RPMI7951 (cell line): ENCODE measurements at regions not wholly inside any gene's neighbourhood (a gene's known extent, or its start where the extent isn't known, plus 50 kb on each side); places are given as distances from the start of the nearest gene placed in this dataset.
"Not testable (repeated sequence)": the region's sequence is repeated elsewhere in the genome, so short reads cannot be mapped to it uniquely, and the experiment has no call there.

Source experiments
- DNase-seq: peaks from one replicate; pipeline ENCODE4 v3.0.0-alpha.2; 2012; ENCODE audit warnings: low read depth

DNA sequence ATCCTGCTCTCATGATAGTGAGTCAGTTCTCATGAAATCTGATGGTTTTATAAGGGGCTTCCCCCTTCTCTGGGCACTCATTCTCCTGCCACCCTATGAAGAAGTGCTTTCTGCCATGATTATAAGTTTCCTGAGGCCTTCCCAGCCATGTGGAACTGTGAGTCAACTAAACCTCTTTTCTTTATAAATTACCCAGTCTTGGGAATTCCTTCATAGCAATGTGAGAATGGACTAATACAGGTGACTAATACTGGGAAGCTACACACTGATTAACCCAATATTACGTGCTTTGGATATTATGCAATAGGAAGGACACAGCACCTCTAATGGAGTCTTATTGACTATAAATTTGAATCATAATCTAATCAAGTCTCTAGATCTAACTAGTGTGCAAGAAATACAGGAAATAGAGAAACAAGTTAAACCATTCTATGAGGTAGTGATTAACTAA, 107.2 kb upstream of the ETAA1 start:
- DNase-seq: peak; percentile 38

DNA sequence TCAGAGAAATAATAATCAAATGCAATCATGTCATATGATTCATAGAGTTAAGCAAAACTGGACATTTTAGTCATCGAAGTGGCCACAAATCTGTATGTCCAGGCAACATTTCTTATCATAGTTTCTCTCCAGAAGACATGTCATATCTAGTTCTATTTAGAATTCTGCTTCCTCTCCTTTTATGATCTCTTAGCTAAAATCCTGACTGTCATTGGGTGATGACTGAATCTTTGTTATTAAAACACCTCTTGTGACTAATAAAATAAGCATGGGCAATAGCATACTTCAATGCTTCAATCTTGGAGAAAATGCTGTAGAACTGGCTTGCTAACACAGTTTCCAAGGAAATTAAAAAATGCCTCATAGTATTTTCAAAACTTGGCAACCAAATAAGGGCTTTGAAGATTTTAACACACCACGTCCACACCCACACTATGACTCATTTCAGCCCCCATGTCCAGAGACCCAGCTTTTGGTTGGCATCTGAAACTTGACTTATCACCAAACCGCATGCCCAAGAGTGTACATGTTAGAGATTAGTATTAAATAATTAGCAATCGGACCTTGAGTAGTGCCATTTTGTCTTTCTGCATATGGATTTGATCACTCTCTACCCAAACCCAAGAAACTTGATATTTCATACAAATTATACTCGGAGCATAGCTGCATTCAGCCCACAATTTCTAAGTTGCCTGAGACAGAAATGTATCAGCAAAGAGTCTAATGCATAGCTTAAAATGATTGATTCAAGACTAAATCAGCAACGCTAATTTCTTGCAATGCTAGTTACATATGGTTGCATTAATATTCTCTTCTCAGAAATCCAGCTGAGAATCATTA, 106.5 kb upstream of the ETAA1 start:
- peak; percentile 78 for DNase-seq

DNA sequence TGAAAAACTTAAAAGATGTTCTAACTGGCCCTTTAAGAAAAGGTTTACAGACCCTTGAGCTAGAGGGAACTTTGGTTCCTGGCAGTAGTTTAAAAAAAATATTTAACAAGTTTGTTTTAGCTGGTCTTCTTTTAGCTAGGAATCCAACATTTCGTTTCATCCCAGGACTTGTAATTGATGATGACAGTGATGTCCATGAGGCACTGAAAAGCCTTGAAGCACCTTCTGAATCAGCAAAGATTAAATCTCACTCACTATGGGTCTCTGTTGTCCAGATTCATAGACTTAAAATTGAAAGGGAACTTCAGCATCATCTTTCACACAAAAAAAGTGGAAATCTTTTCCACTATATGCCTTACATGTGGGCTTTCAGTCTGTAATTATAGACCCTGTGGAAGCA, 102.9 kb upstream of the ETAA1 start:
- DNase-seq: no peak

DNA sequence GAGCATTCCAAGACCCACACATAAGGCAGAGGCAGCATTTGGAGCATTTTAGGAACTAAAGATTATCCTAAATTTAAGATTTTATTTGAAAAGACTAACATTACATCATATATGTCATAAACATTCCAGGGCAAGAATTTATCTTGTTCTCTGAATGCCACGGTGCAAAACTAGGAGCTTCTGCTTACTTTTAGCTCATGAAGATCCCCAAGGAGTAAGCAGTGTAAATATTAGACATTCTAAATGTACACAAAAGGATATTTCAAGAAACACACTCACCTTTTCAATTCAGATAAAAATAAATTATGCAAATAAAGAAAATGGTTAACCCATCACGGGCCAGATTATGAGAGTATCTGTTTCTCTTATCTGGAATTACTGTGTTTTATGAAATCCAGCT, 101.7 kb upstream of the ETAA1 start:
- no peak for DNase-seq

GRCh38 chr2:67295851-67296250, 101.3 kb upstream of the ETAA1 start:
- no peak for DNase-seq

DNA sequence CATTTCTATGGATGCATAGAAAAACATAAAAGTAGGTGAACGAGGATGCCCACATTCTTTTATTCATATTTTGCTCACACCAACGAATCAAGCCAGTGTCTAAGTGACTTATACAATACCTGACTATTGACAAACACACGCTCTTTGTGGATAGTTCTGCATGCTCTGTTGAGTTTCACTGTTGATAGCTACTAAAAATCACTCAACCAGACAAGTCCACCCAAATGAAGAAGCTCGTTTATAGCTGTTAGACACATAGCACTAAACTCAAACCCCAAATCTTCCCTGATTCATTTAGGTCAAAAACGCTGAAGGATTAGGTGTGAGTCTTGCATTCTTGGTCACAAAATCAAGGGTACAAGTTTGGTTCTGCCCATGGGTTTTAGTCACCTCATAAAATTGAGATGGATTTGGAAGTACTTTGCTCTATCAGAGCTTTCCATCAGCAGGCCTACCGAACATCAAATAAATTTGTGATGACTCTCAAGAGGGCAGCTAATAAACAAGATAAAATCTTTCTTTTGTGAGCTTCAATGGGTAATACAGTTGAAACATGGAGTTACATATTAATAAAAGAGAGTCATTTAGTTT, 92.7 kb upstream of the ETAA1 start:
- DNase-seq: no peak

DNA sequence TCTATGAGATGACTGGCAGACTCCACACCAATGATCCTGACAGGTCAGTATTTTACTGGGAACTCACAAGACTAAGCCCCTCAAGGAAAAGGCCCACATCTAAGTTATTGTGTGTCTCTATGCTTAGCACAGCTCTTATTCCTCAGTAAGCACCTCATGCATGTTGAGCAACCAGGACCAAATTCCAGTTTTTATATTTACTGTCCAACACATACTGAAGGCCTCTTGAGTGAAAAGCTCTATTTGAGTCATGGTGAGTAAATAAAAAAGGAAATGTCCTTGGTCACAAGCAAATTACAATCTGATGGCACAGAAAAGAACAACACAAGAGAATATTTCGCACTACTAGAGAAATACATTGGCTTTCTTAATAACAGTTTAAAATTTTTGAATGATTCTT, 87.9 kb upstream of the ETAA1 start:
- no peak for DNase-seq

DNA sequence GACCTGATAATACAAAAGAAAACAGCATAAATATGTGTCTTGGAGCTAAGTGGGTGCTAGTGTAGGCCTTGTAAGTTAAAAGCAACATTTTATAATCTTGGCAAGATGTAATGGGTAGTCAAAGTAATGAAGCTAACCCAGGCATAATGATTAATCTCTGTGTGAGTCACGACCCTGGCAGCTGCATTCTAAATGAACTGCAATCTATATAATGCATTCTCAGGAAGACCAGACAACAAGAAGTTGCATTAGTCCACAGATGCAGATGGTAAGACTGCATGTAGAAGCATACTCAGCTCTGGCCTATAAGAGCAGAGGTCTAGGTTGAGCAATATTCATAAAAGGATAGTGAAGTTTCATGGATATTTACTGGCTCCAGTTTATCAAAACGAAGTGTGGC, 85.6 kb upstream of the ETAA1 start:
- DNase-seq: peak; percentile 82

DNA sequence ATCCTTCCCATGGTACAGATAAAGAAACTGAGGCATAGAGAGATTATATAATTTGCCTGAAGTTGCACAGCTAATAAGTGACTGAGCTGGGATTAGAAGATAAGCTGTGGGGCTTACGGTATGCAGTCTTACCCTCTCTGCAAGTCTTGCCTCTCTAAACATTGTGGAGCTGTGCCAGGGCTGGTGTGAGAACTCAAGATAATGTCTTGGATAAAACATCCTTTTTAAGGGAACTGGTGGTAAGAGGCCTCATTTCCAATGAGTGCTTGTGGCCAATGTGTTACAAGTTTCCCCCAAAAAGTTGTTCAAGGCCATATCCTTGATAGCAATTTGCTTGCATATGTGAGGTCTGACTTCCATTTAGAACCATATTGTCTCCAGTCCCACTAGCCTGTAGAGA, 84.3 kb upstream of the ETAA1 start:
- DNase-seq: no peak

- no peak for DNase-seq
These were observed 83.6 kb upstream of the ETAA1 start for GRCh38 chr2:67313536-67313935.

GRCh38 chr2:67318031-67318430, 79.1 kb upstream of the ETAA1 start:
- no peak for DNase-seq

DNA sequence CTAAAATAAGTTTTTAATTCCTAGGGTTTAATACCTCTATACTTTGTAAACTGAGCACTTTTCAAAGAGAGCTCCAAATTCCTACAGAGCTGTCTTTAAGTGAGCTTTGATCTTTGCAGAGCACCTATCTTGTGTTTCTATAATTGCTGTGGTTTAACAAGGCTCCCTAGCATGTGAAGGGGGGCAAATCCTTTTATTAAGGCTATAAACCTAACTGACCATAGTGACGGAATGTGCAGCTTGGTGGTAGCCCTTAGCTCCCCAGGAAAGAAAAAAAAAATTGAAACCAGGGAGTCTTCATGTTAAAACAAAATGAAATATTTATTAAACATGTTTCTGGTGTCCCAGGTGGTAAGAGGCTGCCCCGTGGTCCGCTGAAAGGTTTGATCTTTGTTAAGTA, 78.6 kb upstream of the ETAA1 start:
- no peak for DNase-seq

GRCh38 chr2:67318993-67319481, 78.1 kb upstream of the ETAA1 start:
- DNase-seq: no peak

DNA sequence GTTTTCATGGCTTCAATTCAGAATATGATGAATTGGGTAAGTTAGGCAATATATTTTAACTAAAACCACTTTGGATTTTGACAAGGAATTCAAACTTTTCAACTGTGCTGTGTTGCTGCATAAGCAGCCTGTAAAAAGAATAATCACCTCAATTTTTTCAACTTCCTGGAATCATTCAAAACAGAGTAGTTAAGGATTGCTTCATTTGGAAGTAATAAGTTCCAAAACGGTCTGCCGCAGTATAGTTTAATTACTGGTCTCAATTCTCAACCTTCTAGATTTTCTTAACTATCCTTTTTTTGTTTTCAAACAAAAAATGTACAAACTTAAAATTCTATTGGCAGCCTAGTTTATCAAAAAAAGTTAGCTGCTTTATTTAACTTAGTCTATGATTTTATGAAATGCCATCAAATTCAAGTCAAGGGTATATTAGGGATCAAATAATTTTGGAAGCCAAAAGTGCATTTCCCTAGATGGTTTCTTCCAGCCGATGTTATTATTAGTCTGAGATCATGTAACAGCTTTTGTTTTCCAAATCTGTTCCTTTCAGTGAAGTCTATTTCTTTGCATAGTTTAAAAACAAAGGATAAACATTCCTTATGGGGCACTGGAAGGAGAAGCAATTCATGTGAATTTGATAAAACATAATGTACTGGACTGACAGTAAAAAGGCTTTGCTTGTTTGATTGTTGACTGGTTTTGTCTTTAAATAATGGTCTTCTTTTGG, 76.1 kb upstream of the ETAA1 start:
- DNase-seq: no peak

DNA sequence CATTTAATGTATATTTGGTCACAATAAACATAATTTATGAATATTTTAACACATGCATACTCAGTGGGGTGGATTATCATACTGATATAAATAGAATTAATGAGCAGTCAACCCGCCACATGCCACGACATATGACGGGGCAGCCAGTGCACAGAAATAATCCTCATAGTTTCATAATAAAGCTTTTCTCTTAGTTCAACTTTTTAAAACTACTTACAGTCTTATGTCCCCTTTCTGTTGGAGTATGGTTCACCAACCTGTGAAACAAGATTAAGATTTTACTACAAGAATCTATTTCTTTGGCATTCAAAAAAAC, 75.6 kb upstream of the ETAA1 start:
- no peak for DNase-seq

- DNase-seq: peak; percentile 73
These were observed 74.7 kb upstream of the ETAA1 start for GRCh38 chr2:67322353-67323001.

GRCh38 chr2:67323209-67323991, 73.7 kb upstream of the ETAA1 start:
- no peak for DNase-seq

DNA sequence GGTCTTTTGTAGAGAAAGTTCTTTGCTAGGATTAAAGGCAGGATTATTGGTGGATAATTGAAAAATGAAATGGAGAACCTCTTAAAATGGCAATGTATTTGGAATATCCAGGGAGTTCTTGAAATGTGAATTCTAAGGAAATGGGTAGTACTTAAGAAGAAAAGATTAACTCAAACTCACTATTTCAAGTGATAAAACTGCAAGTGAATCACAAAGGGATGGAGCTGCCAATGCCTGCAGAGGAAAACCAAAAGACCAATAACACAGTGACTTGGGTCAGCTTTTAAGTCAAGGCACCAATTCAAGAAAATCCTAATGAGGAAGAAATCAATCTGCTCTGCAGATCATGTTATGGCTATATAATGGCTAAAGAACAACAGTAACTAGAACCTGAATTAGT, 67.6 kb upstream of the ETAA1 start:
- no peak for DNase-seq

DNA sequence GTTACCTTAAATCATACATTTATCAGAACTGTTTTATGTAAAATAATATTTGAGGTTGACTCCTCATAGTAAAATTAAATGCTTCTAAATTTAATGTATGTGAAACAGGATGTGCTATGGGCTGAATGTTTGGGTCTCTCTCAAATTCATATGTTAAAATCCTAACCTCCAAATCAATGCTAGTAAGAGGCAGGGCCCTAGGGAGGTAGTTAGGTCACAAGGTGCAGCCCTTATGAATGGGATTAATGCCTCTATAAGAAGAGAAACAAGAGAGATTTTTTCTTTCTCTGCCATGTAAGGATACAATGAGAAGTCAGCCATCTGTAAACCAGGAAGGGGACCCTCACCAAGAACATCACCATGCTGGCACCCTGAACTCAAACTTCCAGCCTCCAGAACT, 67.2 kb upstream of the ETAA1 start:
- DNase-seq: no peak

- not testable (repeated sequence) for DNase-seq
These were observed 65.6 kb upstream of the ETAA1 start for GRCh38 chr2:67331419-67332086.

- DNase-seq: no peak
These were observed 59.2 kb upstream of the ETAA1 start for GRCh38 chr2:67337903-67338302.
